DND-41 (cell line): ENCODE measurements at regions not wholly inside any gene's neighbourhood (a gene's known extent, or its start where the extent isn't known, plus 50 kb on each side); places are given as distances from the start of the nearest gene placed in this dataset.

Experiments
- ATAC-seq: fragments of 200-7000 bp; cut with Tn5 transposase; 3 replicates; pipeline ENCODE4 v1.9.1; 2021; ENCODE audit warnings: low read depth; ENCODE audit not compliant: insufficient read depth
- DNase-seq: peaks from one replicate; pipeline ENCODE4 v3.0.0-alpha.2; 2020
- H2AFZ ChIP-seq: 2 replicates; pipeline ENCODE4 v1.6.0; 2012; ENCODE audit warnings: low read depth, low read length
- H3K27ac ChIP-seq: 2 replicates; pipeline ENCODE4 v1.5.1; 2012; ENCODE audit warnings: low read length, inconsistent platforms
- H3K27me3 ChIP-seq: fragments of 200-600 bp; sonication (generic); 2 replicates; pipeline ENCODE4 v1.6.0; 2012; ENCODE audit warnings: low read length, mild to moderate bottlenecking, inconsistent platforms; ENCODE audit not compliant: insufficient read depth, poor library complexity
- H3K36me3 ChIP-seq: 2 replicates; pipeline ENCODE4 v1.5.1; 2012; ENCODE audit warnings: low read length, inconsistent platforms; ENCODE audit not compliant: insufficient read depth
- H3K4me1 ChIP-seq: 2 replicates; pipeline ENCODE4 v1.5.1; 2012; ENCODE audit warnings: mild to moderate bottlenecking, low read length; ENCODE audit not compliant: insufficient read depth
- H3K4me2 ChIP-seq: 2 replicates; pipeline ENCODE4 v1.6.0; 2012; ENCODE audit warnings: mild to moderate bottlenecking, moderate library complexity, low read length, inconsistent platforms; ENCODE audit not compliant: insufficient read depth
- H3K4me3 ChIP-seq, 2 experiments: fragments of 200-600 bp in 1 of 2; shearing (Covaris generic) in 1 of 2; 2 replicates each; pipeline ENCODE4 v1.5.1; 2012 to 2016; ENCODE audit warnings: inconsistent platforms in 2 of 2, low read length in 2 of 2, mild to moderate bottlenecking in 2 of 2, low read depth in 1 of 2, moderate library complexity in 1 of 2
- H3K79me2 ChIP-seq: 2 replicates; pipeline ENCODE4 v1.6.0; 2012; ENCODE audit warnings: low read length, inconsistent platforms; ENCODE audit not compliant: insufficient read depth
- H3K9ac ChIP-seq: 2 replicates; pipeline ENCODE4 v1.6.0; 2012; ENCODE audit warnings: low read depth, mild to moderate bottlenecking, inconsistent platforms, low read length, moderate library complexity
- H3K9me3 ChIP-seq: 2 replicates; pipeline ENCODE4 v1.5.1; 2012; ENCODE audit warnings: low read length, moderate library complexity, mild to moderate bottlenecking, inconsistent platforms; ENCODE audit not compliant: insufficient read depth, severe bottlenecking
- H4K20me1 ChIP-seq: 2 replicates; pipeline ENCODE4 v1.6.0; 2012; ENCODE audit warnings: low read length; ENCODE audit not compliant: insufficient read depth
- CTCF ChIP-seq: IDR thresholded peaks from 2 replicates; pipeline ENCODE4 v1.5.1; 2012; ENCODE audit warnings: borderline replicate concordance, low read length, moderate library complexity, mild to moderate bottlenecking; ENCODE audit not compliant: poor library complexity, severe bottlenecking; ENCODE audit errors: extremely low read depth
- EZH2 ChIP-seq: IDR thresholded peaks from 3 replicates; pipeline ENCODE4 v1.6.1; 2012; ENCODE audit warnings: borderline replicate concordance, low read depth, mild to moderate bottlenecking, moderate library complexity, low read length, inconsistent platforms; ENCODE audit not compliant: severe bottlenecking

GRCh38 chr4:31094474-31094873 lies 374.3 kb downstream of the PCDH7 start:
- Histone ChIP-seq H3K36me3 (no peaks in the 10 kb centered on the region), H2AFZ (no peak overlapping the region), H3K27me3 (no peaks in the 10 kb centered on the region), H3K27ac (no peak overlapping the region), H3K9ac (no peak overlapping the region), H3K4me2 (no peak overlapping the region), H4K20me1 (no peaks in the 10 kb centered on the region), H3K79me2 (no peaks in the 10 kb centered on the region), H3K4me3 (no peak overlapping the region), H3K4me1 (no peaks in the 10 kb centered on the region), H3K9me3 (no peaks in the 10 kb centered on the region)
- ATAC-seq (no peak), DNase-seq (no peak)
- TF ChIP-seq EZH2 (no peak), CTCF (no peak)

GRCh38 chr4:31097999-31098398 lies 377.8 kb downstream of the PCDH7 start:
- H3K9me3 ChIP-seq = no peaks in the 10 kb centered on the region
- DNase-seq (no peak), ATAC-seq (no peak)
- no peak overlapping the region for H2AFZ ChIP-seq
- no peak overlapping the region for H3K4me3 ChIP-seq
- no peaks in the 10 kb centered on the region for H4K20me1 ChIP-seq
- H3K9ac ChIP-seq = no peak overlapping the region
- H3K27me3 ChIP-seq = no peaks in the 10 kb centered on the region
- no peak overlapping the region for H3K4me2 ChIP-seq
- H3K4me1 ChIP-seq = no peaks in the 10 kb centered on the region
- no peaks in the 10 kb centered on the region for H3K79me2 ChIP-seq
- TF ChIP-seq EZH2 (no peak), CTCF (no peak)
- H3K36me3 ChIP-seq = no peaks in the 10 kb centered on the region
- no peak overlapping the region for H3K27ac ChIP-seq

GRCh38 chr4:31100536-31100935 lies 380.4 kb downstream of the PCDH7 start:
- H2AFZ ChIP-seq = no peak overlapping the region

More at GRCh38 chr4:31100536-31100935, 380.4 kb downstream of the PCDH7 start:
- Histone ChIP-seq H3K9me3 (peaks cover 3% of the 10 kb centered on the region), H3K36me3 (no peaks in the 10 kb centered on the region), H3K27me3 (no peaks in the 10 kb centered on the region), H3K27ac (no peak overlapping the region), H3K9ac (no peak overlapping the region), H4K20me1 (no peaks in the 10 kb centered on the region), H3K4me3 (no peak overlapping the region), H3K4me2 (no peak overlapping the region), H3K79me2 (no peaks in the 10 kb centered on the region), H3K4me1 (no peaks in the 10 kb centered on the region)
- ATAC-seq = no peak
- no peak for DNase-seq
- TF ChIP-seq EZH2 = no peak
- no peak for TF ChIP-seq CTCF
